ENCODE measurements at regions not wholly inside any gene's neighbourhood (a gene's known extent, or its start where the extent isn't known, plus 50 kb on each side); places are given as distances from the start of the nearest gene placed in this dataset.

- Mint-ChIP-seq H3K36me3 (ENCODE audit: low read depth) (peaks cover 9% of the 10 kb centered on the region; the same call in 1 of the 3 replicates), H3K27me3 (ENCODE audit: insufficient read depth, low read depth, poor library complexity) (no peaks in the 10 kb centered on the region), H3K9me3 (peaks cover 8% of the 10 kb centered on the region), H3K27ac (no peak overlapping the region), H3K4me3 (no peak overlapping the region), H3K4me1 (no peaks in the 10 kb centered on the region)
- Histone ChIP-seq H3K4me3 (no peak overlapping the region), H3K79me2 (replicated peaks; ENCODE audit: insufficient read depth) (no peaks in the 10 kb centered on the region), H2AFZ (no peak overlapping the region), H3K9me2 (ENCODE audit: insufficient read depth) (peaks cover 4% of the 10 kb centered on the region; the same call in 1 of the 2 replicates), H4K20me1 (replicated peaks; ENCODE audit: insufficient read depth) (no peaks in the 10 kb centered on the region), H3K36me3 (ENCODE audit: insufficient read depth) (no peaks in the 10 kb centered on the region), H3K4me2 (no peak overlapping the region), H3K27ac (ENCODE audit: low read depth) (no peak overlapping the region), H3K27me3 (ENCODE audit: insufficient read depth) (no peaks in the 10 kb centered on the region), H3F3A (replicated peaks; ENCODE audit: low read depth) (no peaks in the 10 kb centered on the region), H3K4me1 (ENCODE audit: insufficient read depth) (no peaks in the 10 kb centered on the region)
- DNase-seq (ENCODE audit: low spot score) (no peak), ATAC-seq (no peak)
- TF ChIP-seq NANOG (IDR thresholded peaks at IDR 0.05; ENCODE audit: borderline replicate concordance) (no peak), ZNF462 (CRISPR knock-in tag; IDR thresholded peaks at IDR 0.05) (no peak), JUNB (IDR thresholded peaks at IDR 0.05; ENCODE audit: unreplicated experiment) (no peak), CREB1 (CRISPR knock-in tag; IDR thresholded peaks at IDR 0.05; ENCODE audit: low read depth) (no peak), STAT1 (IDR thresholded peaks at IDR 0.05; ENCODE audit: unreplicated experiment) (no peak), EZH2 (IDR thresholded peaks at IDR 0.05; ENCODE audit: low read depth, unreplicated experiment) (no peak), ETS1 (IDR thresholded peaks at IDR 0.05) (no peak), REST (IDR thresholded peaks at IDR 0.05; ENCODE audit: unreplicated experiment) (no peak), CTCF (conservative IDR thresholded peaks at IDR 0.05; ENCODE audit: low read depth in 2 of 2) (no peak), POLR2AphosphoS5 (IDR thresholded peaks at IDR 0.05; ENCODE audit: low read depth) (no peak), EZH2phosphoT487 (IDR thresholded peaks at IDR 0.05; ENCODE audit: unreplicated experiment) (no peak), ZNF114 (CRISPR knock-in tag; IDR thresholded peaks at IDR 0.05) (no peak), ZNF331 (CRISPR knock-in tag; IDR thresholded peaks at IDR 0.05; ENCODE audit: low read depth) (no peak)
These were observed 930.8 kb upstream of the CDH9 start for GRCh38 chr5:27969157-27969556.

All from GM23338 (cell line).